ENCODE measurements at regions not wholly inside any gene's neighbourhood (a gene's known extent, or its start where the extent isn't known, plus 50 kb on each side); places are given as distances from the start of the nearest gene placed in this dataset.

GRCh38 chr4:145345401-145345800 lies 136.3 kb upstream of the SMAD1 start:
- DNase-seq, result no peak

- DNase-seq, result no peak
Observed at GRCh38 chr4:145341381-145341780, 140.3 kb upstream of the SMAD1 start.

- no peak for DNase-seq
Observed at GRCh38 chr4:145340071-145340675, 141.5 kb upstream of the SMAD1 start.

GRCh38 chr4:145339075-145339725 lies 142.5 kb upstream of the SMAD1 start:
- no peak for DNase-seq

GRCh38 chr4:145338568-145338967 lies 143.1 kb upstream of the SMAD1 start:
- no peak for DNase-seq

- no peak for DNase-seq
Observed at GRCh38 chr4:145337391-145337790, 144.3 kb upstream of the SMAD1 start.

GRCh38 chr4:145333786-145334185 lies 147.9 kb upstream of the SMAD1 start:
- DNase-seq, result no peak

- DNase-seq, result no peak
Observed at GRCh38 chr4:145326491-145326890, 146.1 kb upstream of the OTUD4 start.

- no peak for DNase-seq
Observed at GRCh38 chr4:145324161-145324560, 143.8 kb upstream of the OTUD4 start.

- no peak for DNase-seq
Observed at GRCh38 chr4:145320294-145320693, 139.9 kb upstream of the OTUD4 start.

- no peak for DNase-seq
Observed at GRCh38 chr4:145319751-145320150, 139.4 kb upstream of the OTUD4 start.

- no peak for DNase-seq
Observed at GRCh38 chr4:145316897-145317574, 136.6 kb upstream of the OTUD4 start.

GRCh38 chr4:145315811-145316225 lies 135.4 kb upstream of the OTUD4 start:
- no peak for DNase-seq

- DNase-seq, result no peak
Observed at GRCh38 chr4:145308598-145308997, 128.2 kb upstream of the OTUD4 start.

- peak in 1 of 5 experiments; percentile 73 for DNase-seq
Observed at GRCh38 chr4:145307763-145308430, 127.5 kb upstream of the OTUD4 start.

- no peak for DNase-seq
Observed at GRCh38 chr4:145307120-145307519, 126.7 kb upstream of the OTUD4 start.

GRCh38 chr4:145302725-145303124 lies 122.3 kb upstream of the OTUD4 start:
- DNase-seq, result no peak

- no peak for DNase-seq
Observed at GRCh38 chr4:145301386-145302080, 121.1 kb upstream of the OTUD4 start.

- peak in 3 of 5 experiments; percentile 2 to 63 (median 59) for DNase-seq
Observed at GRCh38 chr4:145299380-145300076, 119.1 kb upstream of the OTUD4 start.

GRCh38 chr4:145298885-145299284 lies 118.5 kb upstream of the OTUD4 start:
- DNase-seq, result no peak

- no peak for DNase-seq
Observed at GRCh38 chr4:145297556-145297955, 117.2 kb upstream of the OTUD4 start.

GRCh38 chr4:145295547-145295946 lies 115.2 kb upstream of the OTUD4 start:
- no peak for DNase-seq

All from T-helper 2 cell (primary cell).